GM18868 (cell line): ENCODE measurements at regions not wholly inside any gene's neighbourhood (a gene's known extent, or its start where the extent isn't known, plus 50 kb on each side); places are given as distances from the start of the nearest gene placed in this dataset.

ENCODE experiments used
- ATAC-seq: cut with Tn5 transposase; IDR thresholded peaks from one replicate; pipeline ENCODE4 v1.9.1; 2021; ENCODE audit warnings: mild to moderate bottlenecking, moderate library complexity; ENCODE audit not compliant: unreplicated experiment

- no peak for ATAC-seq
These were observed 129.4 kb upstream of the DST start for GRCh38 chr6:56771929-56772607.

GRCh38 chr6:56771189-56771588 is 128.5 kb upstream of the DST start:
- no peak for ATAC-seq

GRCh38 chr6:56770011-56770520 is 127.4 kb upstream of the DST start:
- no peak for ATAC-seq

- no peak for ATAC-seq
These were observed 125.3 kb upstream of the DST start for GRCh38 chr6:56767892-56768531.

GRCh38 chr6:56767435-56767834 is 124.7 kb upstream of the DST start:
- ATAC-seq, result no peak

- peak; percentile 82 for ATAC-seq
These were observed 124.1 kb upstream of the DST start for GRCh38 chr6:56766806-56767178.

GRCh38 chr6:56766139-56766805 is 123.6 kb upstream of the DST start:
- ATAC-seq, result no peak

- no peak for ATAC-seq
These were observed 122.8 kb upstream of the DST start for GRCh38 chr6:56765494-56765893.

GRCh38 chr6:56764081-56764566 is 121.4 kb upstream of the DST start:
- peak; percentile 38 for ATAC-seq

- no peak for ATAC-seq
These were observed 119.0 kb upstream of the DST start for GRCh38 chr6:56761651-56762050.

GRCh38 chr6:56760842-56761241 is 118.2 kb upstream of the DST start:
- no peak for ATAC-seq

GRCh38 chr6:56759521-56759920 is 116.8 kb upstream of the DST start:
- ATAC-seq, result peak; percentile 24

- no peak for ATAC-seq
These were observed 115.9 kb upstream of the DST start for GRCh38 chr6:56758553-56758952.

- no peak for ATAC-seq
These were observed 115.4 kb upstream of the DST start for GRCh38 chr6:56758120-56758519.

- peak; percentile 39 for ATAC-seq
These were observed 114.9 kb upstream of the DST start for GRCh38 chr6:56757588-56757984.

- no peak for ATAC-seq
These were observed 114.3 kb upstream of the DST start for GRCh38 chr6:56756791-56757587.

GRCh38 chr6:56756219-56756789 is 113.6 kb upstream of the DST start:
- no peak for ATAC-seq

GRCh38 chr6:56755040-56755439 is 112.4 kb upstream of the DST start:
- ATAC-seq, result no peak

GRCh38 chr6:56753811-56754210 is 111.1 kb upstream of the DST start:
- no peak for ATAC-seq

- no peak for ATAC-seq
These were observed 109.8 kb upstream of the DST start for GRCh38 chr6:56752534-56752933.

GRCh38 chr6:56752009-56752408 is 109.3 kb upstream of the DST start:
- ATAC-seq, result no peak
